HEK293 (cell line): ENCODE measurements at regions not wholly inside any gene's neighbourhood (a gene's known extent, or its start where the extent isn't known, plus 50 kb on each side); places are given as distances from the start of the nearest gene placed in this dataset.

ENCODE experiments used
- CTCF ChIA-PET: fragments of 350-600 bp; formaldehyde crosslinking; extraction: SDS; loops from one replicate; lab custom pipeline; 2021; ENCODE audit warnings: antibody characterized with exemption; lab: Yijun Ruan, JAX
- POLR2A ChIA-PET: fragments of 300-600 bp; formaldehyde crosslinking; extraction: SDS; loops from one replicate; lab custom pipeline; 2020; ENCODE audit warnings: antibody characterized with exemption, inconsistent platforms; lab: Yijun Ruan, JAX
- H3K27ac ChIP-seq: fragments of 200-500 bp; sonication (Bioruptor generic); 2 replicates; pipeline ENCODE4 v1.5.1; 2014; ENCODE audit warnings: low read depth, low read length, control low read depth, inconsistent platforms; ENCODE audit errors: extremely low read depth
- H3K36me3 ChIP-seq, 2 experiments: fragments of 200-500 bp in 1 of 2; sonication (Bioruptor generic) in 1 of 2; 1 replicate in 1 of 2; 2 replicates in 1 of 2; pipeline ENCODE4 v1.5.1; 2014 to 2017; ENCODE audit warnings: inconsistent platforms in 2 of 2, low read length in 2 of 2; ENCODE audit not compliant: control insufficient read depth in 2 of 2, insufficient read depth in 1 of 2
- H3K4me1 ChIP-seq: fragments of 200-500 bp; sonication (Bioruptor generic); 2 replicates; pipeline ENCODE4 v1.5.1; 2014; ENCODE audit warnings: mild to moderate bottlenecking, low read length, inconsistent platforms; ENCODE audit not compliant: control insufficient read depth, insufficient read depth
- H3K4me3 ChIP-seq: 2 replicates; pipeline ENCODE4 v1.5.1; 2011; ENCODE audit warnings: low read depth, mild to moderate bottlenecking, control low read depth, low read length, moderate library complexity
- H3K9me3 ChIP-seq: fragments of 200-500 bp; sonication (Bioruptor generic); 2 replicates; pipeline ENCODE4 v1.5.1; 2014; ENCODE audit warnings: low read depth, low read length, inconsistent platforms; ENCODE audit not compliant: control insufficient read depth, insufficient read depth
- AEBP2 ChIP-seq: fragments of 450-650 bp; formaldehyde crosslinking; IDR thresholded peaks from 2 replicates; pipeline ENCODE4 v1.5.1; 2016; ENCODE audit warnings: missing biosample characterization, missing genetic modification characterization, borderline replicate concordance
- GLIS1 ChIP-seq: fragments of 450-650 bp; formaldehyde crosslinking; IDR thresholded peaks from 2 replicates; pipeline ENCODE4 v1.5.1; 2016; ENCODE audit warnings: missing biosample characterization, missing genetic modification characterization
- KLF8 ChIP-seq: fragments of 450-650 bp; formaldehyde crosslinking; IDR thresholded peaks from 2 replicates; pipeline ENCODE4 v1.5.1; 2016; ENCODE audit warnings: missing biosample characterization, missing genetic modification characterization
- SP2 ChIP-seq: fragments of 450-650 bp; formaldehyde crosslinking; IDR thresholded peaks from 2 replicates; pipeline ENCODE4 v1.5.1; 2016; ENCODE audit warnings: missing biosample characterization, missing genetic modification characterization
- WT1 ChIP-seq: fragments of 450-650 bp; formaldehyde crosslinking; IDR thresholded peaks from 2 replicates; pipeline ENCODE4 v1.5.1; 2016; ENCODE audit warnings: missing biosample characterization, missing genetic modification characterization
- ZBTB8A ChIP-seq: fragments of 450-650 bp; formaldehyde crosslinking; IDR thresholded peaks from 2 replicates; pipeline ENCODE4 v1.5.1; 2016; ENCODE audit warnings: missing biosample characterization, missing genetic modification characterization
- ZNF112 ChIP-seq: fragments of 450-650 bp; formaldehyde crosslinking; IDR thresholded peaks from 2 replicates; pipeline ENCODE4 v1.5.0; 2017; ENCODE audit warnings: missing biosample characterization, missing genetic modification characterization
- ZNF132 ChIP-seq: fragments of 450-650 bp; formaldehyde crosslinking; IDR thresholded peaks from 2 replicates; pipeline ENCODE4 v1.5.1; 2017; ENCODE audit warnings: missing biosample characterization, missing genetic modification characterization, borderline replicate concordance
- ZNF184 ChIP-seq: fragments of 450-650 bp; IDR thresholded peaks from 2 replicates; pipeline ENCODE4 v1.5.1; 2018; ENCODE audit warnings: missing biosample characterization, mild to moderate bottlenecking, missing genetic modification characterization
- ZNF211 ChIP-seq: fragments of 450-650 bp; formaldehyde crosslinking; IDR thresholded peaks from 2 replicates; pipeline ENCODE4 v1.5.1; 2016; ENCODE audit warnings: low read depth, missing biosample characterization, missing genetic modification characterization
- ZNF248 ChIP-seq: fragments of 450-650 bp; formaldehyde crosslinking; IDR thresholded peaks from 2 replicates; pipeline ENCODE4 v1.5.1; 2017; ENCODE audit warnings: missing biosample characterization, missing genetic modification characterization
- ZNF26 ChIP-seq: fragments of 450-650 bp; formaldehyde crosslinking; IDR thresholded peaks from 2 replicates; pipeline ENCODE4 v1.5.1; 2016; ENCODE audit warnings: missing biosample characterization, missing genetic modification characterization
- ZNF335 ChIP-seq: fragments of 450-650 bp; formaldehyde crosslinking; conservative IDR thresholded peaks from 2 replicates; pipeline ENCODE4 v1.5.1; 2016; ENCODE audit warnings: missing biosample characterization, missing genetic modification characterization
- ZNF350 ChIP-seq: fragments of 450-650 bp; formaldehyde crosslinking; IDR thresholded peaks from 2 replicates; pipeline ENCODE4 v1.5.0; 2017; ENCODE audit warnings: missing biosample characterization, mild to moderate bottlenecking, missing genetic modification characterization
- ZNF354C ChIP-seq: fragments of 450-650 bp; formaldehyde crosslinking; IDR thresholded peaks from 2 replicates; pipeline ENCODE4 v1.5.1; 2016; ENCODE audit warnings: missing biosample characterization, missing genetic modification characterization, low read depth, borderline replicate concordance
- ZNF423 ChIP-seq: fragments of 450-650 bp; formaldehyde crosslinking; IDR thresholded peaks from 2 replicates; pipeline ENCODE4 v1.5.1; 2016; ENCODE audit warnings: missing biosample characterization, missing genetic modification characterization
- ZNF518A ChIP-seq: fragments of 450-650 bp; formaldehyde crosslinking; conservative IDR thresholded peaks from 2 replicates; pipeline ENCODE4 v1.5.1; 2016; ENCODE audit warnings: low read depth, missing biosample characterization, missing genetic modification characterization
- ZNF521 ChIP-seq: fragments of 450-650 bp; formaldehyde crosslinking; IDR thresholded peaks from 2 replicates; pipeline ENCODE4 v1.5.1; 2017; ENCODE audit warnings: missing biosample characterization, mild to moderate bottlenecking, missing genetic modification characterization
- ZNF544 ChIP-seq: fragments of 450-650 bp; formaldehyde crosslinking; IDR thresholded peaks from 2 replicates; pipeline ENCODE4 v1.5.0; 2017; ENCODE audit warnings: missing biosample characterization, missing genetic modification characterization
- ZNF548 ChIP-seq: fragments of 450-650 bp; formaldehyde crosslinking; IDR thresholded peaks from 2 replicates; pipeline ENCODE4 v1.5.1; 2016; ENCODE audit warnings: missing biosample characterization, missing genetic modification characterization
- ZNF580 ChIP-seq: fragments of 450-650 bp; formaldehyde crosslinking; IDR thresholded peaks from 2 replicates; pipeline ENCODE4 v1.5.1; 2016; ENCODE audit warnings: missing biosample characterization, missing genetic modification characterization
- ZNF626 ChIP-seq: fragments of 450-650 bp; sonication (Bioruptor Pico); formaldehyde crosslinking; IDR thresholded peaks from 2 replicates; pipeline ENCODE4 v1.5.1; 2018; ENCODE audit warnings: missing biosample characterization, missing genetic modification characterization, inconsistent platforms
- ZNF664 ChIP-seq: fragments of 450-650 bp; formaldehyde crosslinking; IDR thresholded peaks from 2 replicates; pipeline ENCODE4 v1.5.1; 2016; ENCODE audit warnings: missing biosample characterization, missing genetic modification characterization
- ZNF768 ChIP-seq: fragments of 450-650 bp; formaldehyde crosslinking; IDR thresholded peaks from 2 replicates; pipeline ENCODE4 v1.5.1; 2018; ENCODE audit warnings: missing biosample characterization, mild to moderate bottlenecking, missing genetic modification characterization
- ZNF776 ChIP-seq: fragments of 450-650 bp; formaldehyde crosslinking; IDR thresholded peaks from 2 replicates; pipeline ENCODE4 v1.5.0; 2017; ENCODE audit warnings: missing biosample characterization, missing genetic modification characterization, borderline replicate concordance

GRCh38 chr2:11027195-11027594 is 115.5 kb downstream of the KCNF1 start (continued):
- TF ChIP-seq ZNF776 (tag by site-specific recombination) (no peak), ZNF521 (tag by site-specific recombination) (no peak), ZNF248 (tag by site-specific recombination) (no peak)
- TF ChIP-seq, all 188 proteins: peak for 0

- H3K27ac ChIP-seq, result no peak overlapping the region
- no peaks in the 10 kb centered on the region for H3K36me3 ChIP-seq
- ChIA-PET POLR2A (no interaction called here), CTCF (interaction anchor here (0.8 kb wide), 1 partner anchor 118 kb away, joined by 3 read pairs; no protein-coding TSS in a partner anchor)
- no peaks in the 10 kb centered on the region for H3K9me3 ChIP-seq
- H3K4me3 ChIP-seq, result no peak overlapping the region
- TF ChIP-seq ZNF580 (no peak), ZNF768 (tag by site-specific recombination) (no peak), ZNF548 (tag by site-specific recombination) (no peak), ZNF354C (tag by site-specific recombination) (no peak), ZNF423 (no peak), WT1 (tag by site-specific recombination) (no peak), ZNF544 (no peak), ZNF664 (tag by site-specific recombination) (no peak), ZNF112 (no peak), ZNF26 (no peak)
- no peaks in the 10 kb centered on the region for H3K4me1 ChIP-seq
These were observed 116.7 kb downstream of the KCNF1 start for GRCh38 chr2:11028407-11028916.

- ChIA-PET POLR2A (no interaction called here), CTCF (interaction anchor here (0.8 kb wide), 1 partner anchor 119 kb away, joined by 3 read pairs; no protein-coding TSS in a partner anchor)
- H3K9me3 ChIP-seq, result no peaks in the 10 kb centered on the region
- H3K4me1 ChIP-seq, result no peaks in the 10 kb centered on the region
- H3K36me3 ChIP-seq, result no peaks in the 10 kb centered on the region
- no peak for TF ChIP-seq ZNF518A (tag by site-specific recombination)
- TF ChIP-seq ZBTB8A, result no peak
- no peak for TF ChIP-seq ZNF350 (tag by site-specific recombination)
- no peak for TF ChIP-seq ZNF184 (tag by site-specific recombination)
- no peak for TF ChIP-seq SP2 (tag by site-specific recombination)
- no peak for TF ChIP-seq AEBP2 (tag by site-specific recombination)
- no peak for TF ChIP-seq KLF8
- no peak for TF ChIP-seq ZNF768 (tag by site-specific recombination)
- TF ChIP-seq ZNF132, result no peak
- no peak for TF ChIP-seq ZNF335
- TF ChIP-seq ZNF211 (tag by site-specific recombination), result no peak
- TF ChIP-seq GLIS1 (tag by site-specific recombination), result no peak
- TF ChIP-seq ZNF626, result no peak
- H3K27ac ChIP-seq, result no peak overlapping the region
- H3K4me3 ChIP-seq, result no peak overlapping the region
These were observed 117.4 kb downstream of the KCNF1 start for GRCh38 chr2:11029136-11029535.
